Gastrocnemius medialis (tissue), 4 donors: ENCODE measurements at regions not wholly inside any gene's neighbourhood (a gene's known extent, or its start where the extent isn't known, plus 50 kb on each side); places are given as distances from the start of the nearest gene placed in this dataset.

Experiments
- POLR2A ChIP-seq, 2 donors: fragments of 450-650 bp; IDR thresholded peaks; one replicate each; pipeline ENCODE4 v1.6.1; 2017; ENCODE audit warnings: antibody characterized with exemption in 2 of 2, mild to moderate bottlenecking in 2 of 2, moderate library complexity in 2 of 2
- TF ChIP-seq, protein P1 (sequence below), 5 experiments: fragments of 450-650 bp in 3 of 5; fragments of 200-600 bp in 2 of 5; sonication (generic) in 2 of 5; IDR thresholded peaks in 4 of 5; conservative IDR thresholded peaks in 1 of 5; 1 replicate in 4 of 5; 2 replicates in 1 of 5; pipeline ENCODE4 v1.5.1; 2016 to 2019; ENCODE audit warnings: antibody characterized with exemption in 5 of 5, mild to moderate bottlenecking in 3 of 5, moderate library complexity in 3 of 5

DNA sequence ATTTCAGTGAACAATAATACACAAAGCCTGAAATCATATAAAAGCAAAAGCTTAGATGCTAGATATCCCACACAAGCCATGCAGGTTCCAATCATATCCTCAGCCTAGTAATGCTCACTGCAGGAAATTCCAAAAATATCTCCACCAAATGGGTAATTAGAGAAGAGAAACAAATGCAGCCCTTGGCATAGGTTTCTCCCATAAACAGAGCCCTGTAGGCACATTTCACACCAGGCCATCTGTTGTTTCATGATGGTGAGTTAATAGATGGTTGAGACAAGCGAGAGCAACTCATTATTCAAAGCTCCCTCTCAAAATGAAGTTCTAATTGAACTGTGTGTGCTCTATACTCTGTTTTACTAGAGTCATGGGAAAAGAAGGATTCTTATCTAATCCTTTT, 154.6 kb upstream of the TRPC6 start:
- TF ChIP-seq POLR2A (IDR thresholded peaks at IDR 0.05) = no peak
- TF ChIP-seq, protein P1, sequence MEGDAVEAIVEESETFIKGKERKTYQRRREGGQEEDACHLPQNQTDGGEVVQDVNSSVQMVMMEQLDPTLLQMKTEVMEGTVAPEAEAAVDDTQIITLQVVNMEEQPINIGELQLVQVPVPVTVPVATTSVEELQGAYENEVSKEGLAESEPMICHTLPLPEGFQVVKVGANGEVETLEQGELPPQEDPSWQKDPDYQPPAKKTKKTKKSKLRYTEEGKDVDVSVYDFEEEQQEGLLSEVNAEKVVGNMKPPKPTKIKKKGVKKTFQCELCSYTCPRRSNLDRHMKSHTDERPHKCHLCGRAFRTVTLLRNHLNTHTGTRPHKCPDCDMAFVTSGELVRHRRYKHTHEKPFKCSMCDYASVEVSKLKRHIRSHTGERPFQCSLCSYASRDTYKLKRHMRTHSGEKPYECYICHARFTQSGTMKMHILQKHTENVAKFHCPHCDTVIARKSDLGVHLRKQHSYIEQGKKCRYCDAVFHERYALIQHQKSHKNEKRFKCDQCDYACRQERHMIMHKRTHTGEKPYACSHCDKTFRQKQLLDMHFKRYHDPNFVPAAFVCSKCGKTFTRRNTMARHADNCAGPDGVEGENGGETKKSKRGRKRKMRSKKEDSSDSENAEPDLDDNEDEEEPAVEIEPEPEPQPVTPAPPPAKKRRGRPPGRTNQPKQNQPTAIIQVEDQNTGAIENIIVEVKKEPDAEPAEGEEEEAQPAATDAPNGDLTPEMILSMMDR (IDR thresholded peaks at IDR 0.05 in 4 of 5, conservative IDR thresholded peaks at IDR 0.05 in 1 of 5) = no peak
